Neural crest cell (in vitro differentiated cells): ENCODE measurements at regions not wholly inside any gene's neighbourhood (a gene's known extent, or its start where the extent isn't known, plus 50 kb on each side); places are given as distances from the start of the nearest gene placed in this dataset.

Experiments
- DNase-seq: peaks from one replicate; pipeline ENCODE4 v3.0.0; 2021; ENCODE audit warnings: low read depth, mixed read lengths, low spot score
- H3K27ac Mint-ChIP-seq: one replicate; pipeline ENCODE4 v1.8.0; 2021; ENCODE audit warnings: mild to moderate bottlenecking, mixed read lengths; ENCODE audit not compliant: unreplicated experiment
- H3K27me3 Mint-ChIP-seq: 2 replicates; pipeline ENCODE4 v1.8.0; 2021; ENCODE audit warnings: low read depth, mild to moderate bottlenecking, mixed read lengths
- H3K36me3 Mint-ChIP-seq: 2 replicates; pipeline ENCODE4 v1.8.0; 2021; ENCODE audit warnings: low read depth, mild to moderate bottlenecking, mixed read lengths
- H3K4me1 Mint-ChIP-seq: 2 replicates; pipeline ENCODE4 v1.8.0; 2021; ENCODE audit warnings: mixed read lengths
- H3K4me3 Mint-ChIP-seq: one replicate; pipeline ENCODE4 v1.8.0; 2021; ENCODE audit warnings: mild to moderate bottlenecking, mixed read lengths
- H3K9me3 Mint-ChIP-seq: 2 replicates; pipeline ENCODE4 v1.8.0; 2021; ENCODE audit warnings: mixed read lengths
- CTCF ChIP-seq: fragments of 200-600 bp; sonication (generic); conservative IDR thresholded peaks from 2 replicates; pipeline ENCODE4 v1.5.0; 2021; ENCODE audit warnings: antibody characterized with exemption, mild to moderate bottlenecking

GRCh38 chr2:76310894-76311633 lies 600.3 kb upstream of the GCFC2 start:
- no peaks in the 10 kb centered on the region for H3K36me3 Mint-ChIP-seq
- no peaks in the 10 kb centered on the region for H3K4me1 Mint-ChIP-seq
- H3K4me3 Mint-ChIP-seq, result no peak overlapping the region
- TF ChIP-seq CTCF, result no peak
- H3K27me3 Mint-ChIP-seq, result no peaks in the 10 kb centered on the region
- no peak overlapping the region for H3K27ac Mint-ChIP-seq
- DNase-seq, result no peak
- peaks cover 3% of the 10 kb centered on the region for H3K9me3 Mint-ChIP-seq

- H3K4me3 Mint-ChIP-seq, result no peak overlapping the region
- TF ChIP-seq CTCF, result no peak
- no peaks in the 10 kb centered on the region for H3K27me3 Mint-ChIP-seq
- H3K27ac Mint-ChIP-seq, result no peak overlapping the region
- peaks cover 5% of the 10 kb centered on the region for H3K9me3 Mint-ChIP-seq
- DNase-seq, result no peak
- peaks cover 2% of the 10 kb centered on the region for H3K36me3 Mint-ChIP-seq
- no peaks in the 10 kb centered on the region for H3K4me1 Mint-ChIP-seq
Measured at GRCh38 chr2:76307495-76307894, 596.8 kb upstream of the GCFC2 start.

GRCh38 chr2:76298041-76298440 lies 587.3 kb upstream of the GCFC2 start:
- no peak for DNase-seq
- H3K9me3 Mint-ChIP-seq, result no peaks in the 10 kb centered on the region
- TF ChIP-seq CTCF, result no peak
- H3K27me3 Mint-ChIP-seq, result no peaks in the 10 kb centered on the region
- H3K4me3 Mint-ChIP-seq, result no peak overlapping the region
- H3K27ac Mint-ChIP-seq, result no peak overlapping the region
- no peaks in the 10 kb centered on the region for H3K36me3 Mint-ChIP-seq
- peaks cover 4% of the 10 kb centered on the region for H3K4me1 Mint-ChIP-seq

- no peak for TF ChIP-seq CTCF
- H3K27ac Mint-ChIP-seq, result no peak overlapping the region
- H3K4me1 Mint-ChIP-seq, result peaks cover 4% of the 10 kb centered on the region
- no peaks in the 10 kb centered on the region for H3K9me3 Mint-ChIP-seq
- H3K36me3 Mint-ChIP-seq, result no peaks in the 10 kb centered on the region
- H3K27me3 Mint-ChIP-seq, result no peaks in the 10 kb centered on the region
- no peak overlapping the region for H3K4me3 Mint-ChIP-seq
- no peak for DNase-seq
Measured at GRCh38 chr2:76296438-76296837, 585.7 kb upstream of the GCFC2 start.

- Mint-ChIP-seq H3K27me3 (no peaks in the 10 kb centered on the region), H3K4me1 (peaks cover 4% of the 10 kb centered on the region), H3K9me3 (no peaks in the 10 kb centered on the region), H3K4me3 (no peak overlapping the region), H3K27ac (no peak overlapping the region), H3K36me3 (no peaks in the 10 kb centered on the region)
- TF ChIP-seq CTCF, result no peak
- no peak for DNase-seq
Measured at GRCh38 chr2:76295762-76296161, 585.0 kb upstream of the GCFC2 start.
